Calu3 (cell line): ENCODE measurements at regions not wholly inside any gene's neighbourhood (a gene's known extent, or its start where the extent isn't known, plus 50 kb on each side); places are given as distances from the start of the nearest gene placed in this dataset.

ENCODE experiments used
- BruUV-seq: library from RNA; stranded (reverse); fragments of 400-500 nt; replicated peaks from 2 replicates; lab custom pipeline; 2021; lab: Mats Ljungman, UMichigan
- CTCF ChIA-PET: fragments of 300-600 bp; sonication (Branson Sonifier 250); formaldehyde crosslinking; loops from one replicate; lab custom pipeline; 2022; ENCODE audit warnings: antibody characterized with exemption; lab: Charles Lee
- DNase-seq: peaks from one replicate; pipeline ENCODE4 v3.0.0; 2022
- H3K27ac Mint-ChIP-seq: one replicate; pipeline ENCODE4 v1.8.0; 2022; ENCODE audit warnings: mixed read lengths; ENCODE audit not compliant: unreplicated experiment
- H3K27me3 Mint-ChIP-seq: one replicate; pipeline ENCODE4 v1.8.0; 2022; ENCODE audit warnings: mixed read lengths; ENCODE audit not compliant: unreplicated experiment
- H3K36me3 Mint-ChIP-seq: one replicate; pipeline ENCODE4 v1.8.0; 2022; ENCODE audit warnings: mild to moderate bottlenecking, moderate library complexity, mixed read lengths; ENCODE audit not compliant: insufficient read depth, unreplicated experiment
- H3K4me1 Mint-ChIP-seq: one replicate; pipeline ENCODE4 v1.8.0; 2022; ENCODE audit warnings: mild to moderate bottlenecking, low read depth, mixed read lengths; ENCODE audit not compliant: unreplicated experiment
- H3K4me3 Mint-ChIP-seq: one replicate; pipeline ENCODE4 v1.8.0; 2022; ENCODE audit warnings: mild to moderate bottlenecking, low read depth, moderate library complexity, mixed read lengths; ENCODE audit not compliant: unreplicated experiment
- H3K9me3 Mint-ChIP-seq: one replicate; pipeline ENCODE4 v1.8.0; 2022; ENCODE audit warnings: low read depth, mixed read lengths; ENCODE audit not compliant: unreplicated experiment
- CTCF ChIP-seq: fragments of 200-600 bp; IDR thresholded peaks from one replicate; pipeline ENCODE4 v1.8.0; 2022; ENCODE audit warnings: antibody characterized with exemption; ENCODE audit not compliant: unreplicated experiment
- intact Hi-C: fragments of 100-400 bp; cut with micrococcal nuclease; formaldehyde crosslinking; loops from one replicate; pipeline ENCODE4 v1.10.0; 2022; ENCODE audit not compliant: unreplicated experiment

DNA sequence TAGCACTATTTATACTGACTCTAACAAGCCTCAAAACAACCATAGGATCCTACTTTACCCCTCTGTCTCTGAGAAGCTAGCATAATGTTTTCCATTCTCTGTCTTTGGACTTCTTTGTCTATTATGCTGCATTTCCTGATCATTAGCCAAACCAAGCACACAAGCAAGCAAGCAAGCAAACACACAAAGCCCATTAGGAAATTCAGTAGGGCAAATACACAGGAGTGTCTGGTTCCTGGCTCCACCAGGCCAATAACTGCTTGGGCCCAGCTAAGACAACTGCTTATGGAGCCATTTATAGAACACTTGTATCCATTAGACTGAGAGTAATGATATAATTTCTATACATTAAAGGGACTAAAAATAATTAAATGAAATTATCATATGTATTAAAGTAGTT lies 952.9 kb upstream of the EPHA7 start:
- Mint-ChIP-seq H3K4me3 (no peak overlapping the region), H3K36me3 (no peaks in the 10 kb centered on the region), H3K27me3 (no peaks in the 10 kb centered on the region), H3K27ac (no peak overlapping the region), H3K9me3 (peaks cover 12% of the 10 kb centered on the region), H3K4me1 (no peaks in the 10 kb centered on the region)
- no peak for TF ChIP-seq CTCF
- BruUV-seq = no TSS peak
- intact Hi-C loops = no loop called here
- DNase-seq = no peak
- CTCF ChIA-PET = interaction anchor here (0.6 kb wide), 1 partner anchor 784 kb away, joined by 3 read pairs; no protein-coding TSS in a partner anchor

- Mint-ChIP-seq H3K4me1 (no peaks in the 10 kb centered on the region), H3K9me3 (peaks cover 12% of the 10 kb centered on the region), H3K27ac (no peak overlapping the region), H3K4me3 (no peak overlapping the region), H3K36me3 (no peaks in the 10 kb centered on the region), H3K27me3 (no peaks in the 10 kb centered on the region)
- intact Hi-C loops = no loop called here
- DNase-seq = no peak
- BruUV-seq = no TSS peak
- CTCF ChIA-PET = no interaction called here
- TF ChIP-seq CTCF = no peak
Observed at GRCh38 chr6:94367316-94367715, 948.0 kb upstream of the EPHA7 start.

DNA sequence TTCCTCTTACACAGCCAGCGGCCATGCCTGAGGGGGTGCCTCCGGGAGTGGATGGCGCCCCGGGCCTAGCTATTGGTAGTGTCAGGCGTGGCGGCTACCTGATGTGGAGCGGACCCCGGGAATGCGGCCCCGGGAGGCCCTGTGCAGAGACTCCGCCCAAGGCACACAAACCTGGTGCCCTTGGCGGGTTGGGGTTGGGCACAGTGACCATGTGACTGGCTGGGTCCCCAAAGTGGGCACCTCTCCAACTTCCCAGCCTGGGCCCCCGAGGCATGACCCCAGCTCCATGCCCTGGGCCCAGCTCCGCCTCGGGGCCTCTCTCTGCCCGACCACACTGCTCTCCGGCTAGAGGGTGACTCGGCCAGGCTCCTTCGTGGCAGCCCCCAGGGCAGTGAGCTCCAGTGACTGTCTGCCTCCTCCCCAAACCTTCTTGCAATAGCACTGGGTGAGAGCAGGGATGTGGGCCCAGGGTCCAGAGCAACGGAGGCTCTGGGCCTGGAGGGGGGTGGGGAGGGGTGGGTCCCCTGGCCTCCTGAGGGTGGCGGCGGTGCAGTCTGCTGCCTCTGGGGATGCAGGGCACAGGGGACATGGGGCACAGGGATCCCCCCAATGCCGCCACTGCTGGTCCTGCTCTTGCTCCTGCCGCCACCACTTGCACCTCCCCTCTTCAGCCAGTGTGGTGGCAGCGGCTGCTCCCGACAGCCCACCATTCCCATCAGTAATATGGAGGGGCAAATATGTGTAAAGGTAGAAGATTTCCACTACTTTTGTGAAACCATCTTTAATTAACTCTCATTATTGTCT lies 942.9 kb upstream of the EPHA7 start:
- DNase-seq = no peak
- peaks cover 6% of the 10 kb centered on the region for H3K9me3 Mint-ChIP-seq
- no peaks in the 10 kb centered on the region for H3K4me1 Mint-ChIP-seq
- no TSS peak for BruUV-seq
- intact Hi-C loops = no loop called here
- no peak overlapping the region for H3K27ac Mint-ChIP-seq
- H3K27me3 Mint-ChIP-seq = no peaks in the 10 kb centered on the region
- H3K36me3 Mint-ChIP-seq = no peaks in the 10 kb centered on the region
- no peak for TF ChIP-seq CTCF
- CTCF ChIA-PET = no interaction called here
- no peak overlapping the region for H3K4me3 Mint-ChIP-seq

- H3K4me3 Mint-ChIP-seq = no peak overlapping the region
- CTCF ChIA-PET = no interaction called here
Observed at GRCh38 chr6:94361304-94362060, 942.1 kb upstream of the EPHA7 start.

More at GRCh38 chr6:94361304-94362060, 942.1 kb upstream of the EPHA7 start:
- Mint-ChIP-seq H3K27ac (no peak overlapping the region), H3K27me3 (no peaks in the 10 kb centered on the region), H3K36me3 (no peaks in the 10 kb centered on the region), H3K4me1 (no peaks in the 10 kb centered on the region), H3K9me3 (peaks cover 6% of the 10 kb centered on the region)
- DNase-seq = no peak
- intact Hi-C loops = no loop called here
- TF ChIP-seq CTCF = no peak
- BruUV-seq = no TSS peak
